ENCODE measurements at regions not wholly inside any gene's neighbourhood (a gene's known extent, or its start where the extent isn't known, plus 50 kb on each side); places are given as distances from the start of the nearest gene placed in this dataset.

DNA sequence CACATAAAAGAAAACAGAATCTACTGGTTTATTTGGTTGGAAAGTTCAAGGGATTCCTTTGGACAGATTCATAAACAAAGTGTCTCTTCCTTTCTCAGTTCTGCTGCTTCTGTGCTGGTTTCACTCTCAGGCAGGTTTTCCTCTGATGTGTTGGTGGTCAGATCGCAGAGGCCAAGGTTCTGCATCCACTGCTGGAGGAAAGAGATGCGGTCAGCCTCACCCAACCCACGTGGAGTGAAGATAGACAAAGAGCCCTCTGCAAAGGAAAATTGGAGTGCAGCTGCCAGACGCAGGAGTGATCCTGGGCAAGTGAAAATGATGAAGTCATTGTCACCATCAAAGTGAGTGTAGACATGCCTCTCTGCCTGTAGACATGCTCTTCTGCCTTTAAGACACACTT lies 352.0 kb downstream of the TSHZ3 start:
- Histone ChIP-seq H3K27ac (no peak overlapping the region), H3K27me3 (peaks cover 0 to 7% (median 4%) of the 10 kb centered on the region in 7 donors), H3K4me3 (no peak overlapping the region), H3K9me3 (no peaks in the 10 kb centered on the region), H3K4me1 (no peaks in the 10 kb centered on the region), H3K36me3 (no peaks in the 10 kb centered on the region)
- WGBS, 2 donors, result 45 to 74% methylated on average over 4 of the region's 4 CpGs
- TF ChIP-seq, protein P1, sequence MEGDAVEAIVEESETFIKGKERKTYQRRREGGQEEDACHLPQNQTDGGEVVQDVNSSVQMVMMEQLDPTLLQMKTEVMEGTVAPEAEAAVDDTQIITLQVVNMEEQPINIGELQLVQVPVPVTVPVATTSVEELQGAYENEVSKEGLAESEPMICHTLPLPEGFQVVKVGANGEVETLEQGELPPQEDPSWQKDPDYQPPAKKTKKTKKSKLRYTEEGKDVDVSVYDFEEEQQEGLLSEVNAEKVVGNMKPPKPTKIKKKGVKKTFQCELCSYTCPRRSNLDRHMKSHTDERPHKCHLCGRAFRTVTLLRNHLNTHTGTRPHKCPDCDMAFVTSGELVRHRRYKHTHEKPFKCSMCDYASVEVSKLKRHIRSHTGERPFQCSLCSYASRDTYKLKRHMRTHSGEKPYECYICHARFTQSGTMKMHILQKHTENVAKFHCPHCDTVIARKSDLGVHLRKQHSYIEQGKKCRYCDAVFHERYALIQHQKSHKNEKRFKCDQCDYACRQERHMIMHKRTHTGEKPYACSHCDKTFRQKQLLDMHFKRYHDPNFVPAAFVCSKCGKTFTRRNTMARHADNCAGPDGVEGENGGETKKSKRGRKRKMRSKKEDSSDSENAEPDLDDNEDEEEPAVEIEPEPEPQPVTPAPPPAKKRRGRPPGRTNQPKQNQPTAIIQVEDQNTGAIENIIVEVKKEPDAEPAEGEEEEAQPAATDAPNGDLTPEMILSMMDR (IDR thresholded peaks at IDR 0.05), result no peak
- intact Hi-C loops (cut with DNase I), result no loop called here
- DNase-seq (no peak), ATAC-seq (no peak)

DNA sequence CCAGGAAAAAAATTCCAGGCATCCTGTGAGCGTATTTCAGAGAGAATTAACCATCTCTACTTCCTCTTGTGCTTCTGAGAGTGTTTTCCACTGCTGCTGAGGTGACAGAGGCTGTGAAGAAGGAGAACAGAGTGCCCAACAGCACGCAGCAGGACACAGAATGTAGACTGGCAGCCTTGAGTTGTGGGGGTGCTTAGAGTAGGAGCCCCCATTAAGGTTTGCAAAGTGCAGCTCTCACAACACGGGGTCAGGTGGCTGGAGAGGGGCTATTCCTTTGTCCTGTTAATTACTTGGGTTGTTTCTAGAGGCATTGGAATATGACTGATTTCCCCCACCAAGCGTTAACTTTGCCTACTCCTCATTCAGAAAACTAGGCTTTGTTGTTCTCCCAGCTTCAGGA lies 370.6 kb downstream of the TSHZ3 start:
- Histone ChIP-seq H3K4me1 (no peaks in the 10 kb centered on the region), H3K27ac (no peak overlapping the region), H3K4me3 (no peak overlapping the region), H3K27me3 (peaks cover 0 to 3% (median 0%) of the 10 kb centered on the region in 7 donors), H3K9me3 (peaks cover 0 to 33% (median 15%) of the 10 kb centered on the region in 11 donors), H3K36me3 (no peaks in the 10 kb centered on the region)
- TF ChIP-seq, protein P1 (IDR thresholded peaks at IDR 0.05), result no peak
- intact Hi-C loops (cut with DNase I), result no loop called here
- DNase-seq, result no peak
- ATAC-seq, result no peak
- WGBS, 2 donors, result 24 to 29% methylated on average over 4 of the region's 4 CpGs

DNA sequence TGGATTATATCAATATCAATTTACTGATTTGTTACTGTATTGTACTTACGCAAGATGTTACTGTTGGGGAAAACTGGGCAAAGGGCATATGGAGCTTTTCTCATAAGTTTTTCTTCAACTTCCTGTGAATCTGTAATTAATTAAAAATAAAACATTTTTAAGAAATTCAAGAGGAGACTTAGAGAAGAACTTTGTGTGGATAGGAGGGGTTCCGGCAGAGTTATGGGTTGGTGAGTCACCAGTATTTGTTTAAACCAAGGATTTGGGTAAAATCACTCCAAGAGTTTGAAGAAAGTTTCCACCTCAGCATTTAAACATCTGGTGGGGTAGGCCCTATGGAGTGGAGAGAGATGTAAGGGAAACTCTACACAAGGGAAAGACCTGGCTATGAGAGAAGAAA lies 379.6 kb downstream of the TSHZ3 start:
- H3K27me3 ChIP-seq, result peaks cover 0 to 3% (median 0%) of the 10 kb centered on the region in 7 donors
- no peaks in the 10 kb centered on the region for H3K9me3 ChIP-seq
- H3K4me1 ChIP-seq, result no peaks in the 10 kb centered on the region
- H3K36me3 ChIP-seq, result no peaks in the 10 kb centered on the region
- 96 to 97% methylated on average over 2 of the region's 2 CpGs for WGBS, 2 donors
- no peak for ATAC-seq
- TF ChIP-seq, protein P1 (IDR thresholded peaks at IDR 0.05), result no peak
- H3K27ac ChIP-seq, result no peak overlapping the region
- no peak overlapping the region for H3K4me3 ChIP-seq
- DNase-seq, result no peak
- intact Hi-C loops (cut with DNase I), result no loop called here

DNA sequence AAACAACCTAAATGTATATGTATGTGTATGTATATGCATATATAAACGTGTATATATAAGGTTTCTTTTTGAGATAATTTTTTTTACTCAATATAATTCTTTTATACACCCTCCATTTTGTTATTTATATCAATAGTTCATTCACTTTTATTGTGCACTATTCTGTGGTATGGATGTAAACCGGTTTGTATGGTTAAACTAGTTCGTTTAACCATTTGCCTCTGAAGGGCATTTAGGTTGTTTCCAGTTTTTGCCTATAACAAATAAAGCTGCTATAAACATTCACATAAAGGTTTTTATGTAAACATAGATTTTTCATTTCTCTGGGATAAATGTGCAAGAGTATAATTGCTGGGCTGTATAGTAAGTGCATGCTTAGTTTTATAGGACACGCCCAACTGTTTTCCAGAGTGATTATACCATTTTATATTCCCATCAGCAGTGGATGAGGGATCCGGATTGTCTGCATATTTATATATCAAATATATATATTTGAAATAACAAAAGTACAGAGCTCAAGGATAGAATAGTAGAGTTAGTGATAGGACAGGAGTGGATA lies 380.3 kb downstream of the TSHZ3 start:
- H3K9me3 ChIP-seq, result peaks cover 0 to 2% (median 0%) of the 10 kb centered on the region in 11 donors
- 83 to 87% methylated on average over 5 of the region's 5 CpGs for WGBS, 2 donors
- H3K27me3 ChIP-seq, result peaks cover 0 to 3% (median 0%) of the 10 kb centered on the region in 7 donors
- DNase-seq (no peak), ATAC-seq (no peak)
- no peak overlapping the region for H3K27ac ChIP-seq
- TF ChIP-seq, protein P1 (IDR thresholded peaks at IDR 0.05), result no peak
- H3K36me3 ChIP-seq, result no peaks in the 10 kb centered on the region
- H3K4me3 ChIP-seq, result no peak overlapping the region
- intact Hi-C loops (cut with DNase I), result no loop called here
- H3K4me1 ChIP-seq, result no peaks in the 10 kb centered on the region
